ENCODE measurements at regions not wholly inside any gene's neighbourhood (a gene's known extent, or its start where the extent isn't known, plus 50 kb on each side); places are given as distances from the start of the nearest gene placed in this dataset.

DNA sequence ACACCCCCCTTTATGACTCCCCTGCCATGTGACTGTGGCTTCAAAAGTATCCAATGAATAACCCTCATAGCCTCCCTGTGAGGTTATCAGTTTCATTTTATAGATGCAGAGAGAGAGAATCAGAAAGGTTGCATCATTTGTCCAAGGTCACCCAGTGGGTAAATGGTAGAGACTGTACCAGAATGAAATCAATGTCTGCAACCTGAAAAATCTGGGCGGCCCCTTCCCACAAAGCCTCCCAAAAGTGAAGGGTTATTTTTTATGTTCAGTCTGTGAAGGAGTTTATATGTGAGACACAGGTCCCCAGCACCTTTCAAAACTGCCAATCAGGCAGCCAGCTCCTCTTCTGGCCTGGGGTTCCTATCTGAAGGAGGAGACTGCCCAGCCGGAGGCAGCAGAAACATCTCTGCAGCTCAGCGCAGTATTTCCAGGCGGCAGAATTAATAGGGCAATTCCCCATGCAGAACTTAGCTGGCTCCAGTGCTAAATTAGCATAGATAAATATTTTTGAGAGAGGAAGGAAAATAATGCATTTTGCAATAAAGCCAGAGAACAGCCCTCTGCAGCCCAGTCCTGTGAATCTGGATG lies 130.8 kb upstream of the PRR20G start:
- no peak overlapping the region for H3K4me2 ChIP-seq (ENCODE audit: low read depth, low read length)
- ChIA-PET POLR2A (ENCODE audit: unreplicated experiment) (no interaction called here), CTCF (no interaction called here)
- no TSS peak for BruUV-seq (replicated peaks)
- TF ChIP-seq RFX5 (IDR thresholded peaks at IDR 0.05; ENCODE audit: low read depth, low read length) = no peak
- no peak for TF ChIP-seq POLR2A (IDR thresholded peaks at IDR 0.05; ENCODE audit: low read depth, low read length)
- TF ChIP-seq RCOR1 (IDR thresholded peaks at IDR 0.05; ENCODE audit: insufficient replicate concordance, low read length) = no peak
- no peak for TF ChIP-seq FOS (IDR thresholded peaks at IDR 0.05; ENCODE audit: low read depth, low read length)
- no peak for TF ChIP-seq MAFK (IDR thresholded peaks at IDR 0.05; ENCODE audit: low read depth, low read length)
- no peaks in the 10 kb centered on the region for H3K36me3 ChIP-seq (ENCODE audit: control insufficient read depth, insufficient read depth, low read length)
- H2BK20ac ChIP-seq (ENCODE audit: low read depth, low read length) = no peak overlapping the region
- no peak overlapping the region for H3K4ac ChIP-seq (ENCODE audit: low read depth, low read length)
- no peak overlapping the region for H3K56ac ChIP-seq (ENCODE audit: extremely low read depth, insufficient read depth, low read length)
- no peak overlapping the region for H2BK5ac ChIP-seq (ENCODE audit: low read depth, low read length, poor library complexity, severe bottlenecking)
- no peak overlapping the region for H3K18ac ChIP-seq (ENCODE audit: low read depth, low read length)
- no peak overlapping the region for H4K8ac ChIP-seq (ENCODE audit: low read depth in 2 of 2, low read length in 2 of 2)
- intact Hi-C loops (cut with micrococcal nuclease) = no loop called here
- H3K9ac ChIP-seq (ENCODE audit: low read depth, low read length) = no peak overlapping the region
- no peak overlapping the region for H2AK5ac ChIP-seq (ENCODE audit: low read depth, low read length)
- DNase-seq (no peak), ATAC-seq (ENCODE audit: low read depth) (no peak)
- H3K27ac ChIP-seq (ENCODE audit: insufficient read depth, low read length) = no peak overlapping the region
- no peak overlapping the region for H3K4me3 ChIP-seq (ENCODE audit: insufficient read depth, low read depth, low read length)
- dilution Hi-C loops (cut with HindIII; ENCODE audit: low sequenced_read_pairs, unreplicated experiment) = no loop called here
- in situ Hi-C loops (cut with MboI; ENCODE audit: low sequenced_read_pairs) = no loop called here
- H3K79me1 ChIP-seq (ENCODE audit: low read depth in 1 of 2, low read length in 2 of 2) = no peaks in the 10 kb centered on the region
- no peak overlapping the region for H3K14ac ChIP-seq (replicated peaks; ENCODE audit: low read depth, low read length)
- no peak overlapping the region for H4K91ac ChIP-seq (ENCODE audit: insufficient read depth, low read depth, low read length)
- no peaks in the 10 kb centered on the region for H3K9me3 ChIP-seq (ENCODE audit: control insufficient read depth, insufficient read depth, low read length)
- H2AFZ ChIP-seq (replicated peaks; ENCODE audit: low read length, poor library complexity) = no peak overlapping the region
- H2BK15ac ChIP-seq (ENCODE audit: low read depth, low read length) = no peak overlapping the region
- no peak overlapping the region for H4K5ac ChIP-seq (ENCODE audit: low read depth, low read length)
- peaks cover 36% of the 10 kb centered on the region for H3K27me3 ChIP-seq (ENCODE audit: control insufficient read depth, insufficient read depth, low read length)
- no peak overlapping the region for H2BK120ac ChIP-seq (ENCODE audit: low read depth, low read length)
- H4K20me1 ChIP-seq (ENCODE audit: insufficient read depth, low read length) = no peaks in the 10 kb centered on the region
- no CpG with 5 or more reads among the region's 4 CpGs for WGBS, 2 experiments (ENCODE audit: extremely low coverage in 2 of 2, insufficient read length in 1 of 2)
- H3K9me1 ChIP-seq (ENCODE audit: insufficient read depth, low read length) = no peaks in the 10 kb centered on the region
- H2AK9ac ChIP-seq (replicated peaks; ENCODE audit: low read depth, low read length, poor library complexity) = no peak overlapping the region
- H3K4me1 ChIP-seq (ENCODE audit: control insufficient read depth, insufficient read depth, low read length) = no peaks in the 10 kb centered on the region
- H3K23ac ChIP-seq (ENCODE audit: low read depth, low read length) = no peak overlapping the region

All from IMR-90 (cell line).